ENCODE measurements at regions not wholly inside any gene's neighbourhood (a gene's known extent, or its start where the extent isn't known, plus 50 kb on each side); places are given as distances from the start of the nearest gene placed in this dataset.

DNA sequence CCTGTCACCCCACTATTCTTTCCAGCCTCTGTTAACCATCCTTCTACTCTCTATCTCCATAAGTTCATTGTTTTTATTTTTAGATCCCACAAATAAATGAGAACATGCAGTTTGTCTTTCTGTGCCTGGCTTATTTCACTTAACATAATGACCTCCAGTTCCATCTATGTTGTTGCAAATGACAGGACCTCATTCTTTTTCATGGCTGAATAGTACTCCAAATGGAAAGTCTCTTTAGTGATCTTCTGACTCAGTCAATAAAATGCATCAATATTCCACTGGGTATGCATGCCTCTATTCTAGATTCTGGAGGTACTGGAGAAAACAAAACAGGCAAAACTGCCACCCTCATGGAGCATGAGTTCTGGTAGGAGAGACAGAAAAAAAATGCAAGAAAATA, 459.0 kb downstream of the XYLT1 start:
- TF ChIP-seq, protein P1, sequence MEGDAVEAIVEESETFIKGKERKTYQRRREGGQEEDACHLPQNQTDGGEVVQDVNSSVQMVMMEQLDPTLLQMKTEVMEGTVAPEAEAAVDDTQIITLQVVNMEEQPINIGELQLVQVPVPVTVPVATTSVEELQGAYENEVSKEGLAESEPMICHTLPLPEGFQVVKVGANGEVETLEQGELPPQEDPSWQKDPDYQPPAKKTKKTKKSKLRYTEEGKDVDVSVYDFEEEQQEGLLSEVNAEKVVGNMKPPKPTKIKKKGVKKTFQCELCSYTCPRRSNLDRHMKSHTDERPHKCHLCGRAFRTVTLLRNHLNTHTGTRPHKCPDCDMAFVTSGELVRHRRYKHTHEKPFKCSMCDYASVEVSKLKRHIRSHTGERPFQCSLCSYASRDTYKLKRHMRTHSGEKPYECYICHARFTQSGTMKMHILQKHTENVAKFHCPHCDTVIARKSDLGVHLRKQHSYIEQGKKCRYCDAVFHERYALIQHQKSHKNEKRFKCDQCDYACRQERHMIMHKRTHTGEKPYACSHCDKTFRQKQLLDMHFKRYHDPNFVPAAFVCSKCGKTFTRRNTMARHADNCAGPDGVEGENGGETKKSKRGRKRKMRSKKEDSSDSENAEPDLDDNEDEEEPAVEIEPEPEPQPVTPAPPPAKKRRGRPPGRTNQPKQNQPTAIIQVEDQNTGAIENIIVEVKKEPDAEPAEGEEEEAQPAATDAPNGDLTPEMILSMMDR (IDR thresholded peaks at IDR 0.05) = no peak
- no peak for TF ChIP-seq POLR2A (IDR thresholded peaks at IDR 0.05)
